Activated naive CD4-positive, alpha-beta T cell treated with anti-CD3 and anti-CD28 coated beads, Interleukin-2, amount 50 U/mL, for 72 hours (primary cell): ENCODE measurements at regions not wholly inside any gene's neighbourhood (a gene's known extent, or its start where the extent isn't known, plus 50 kb on each side); places are given as distances from the start of the nearest gene placed in this dataset.
"Not testable (repeated sequence)": the region's sequence is repeated elsewhere in the genome, so short reads cannot be mapped to it uniquely, and the experiment has no call there.

Experiments
- ATAC-seq, 2 donors: fragments of 150-1000 bp; cut with Tn5 transposase; 2 replicates each; pipeline ENCODE4 v1.10.0; 2021; ENCODE audit warnings: mild to moderate bottlenecking in 2 of 2, moderate library complexity in 2 of 2
- DNase-seq, 2 donors: peaks; one replicate each; pipeline ENCODE4 v3.0.0; 2021 to 2022; ENCODE audit warnings: low spot score in 2 of 2
- H3K27ac Mint-ChIP-seq, 2 donors: one replicate each; pipeline ENCODE4 v1.8.0; 2022; ENCODE audit warnings: mild to moderate bottlenecking in 2 of 2, mixed read lengths in 2 of 2
- H3K36me3 Mint-ChIP-seq, 2 donors: one replicate each; pipeline ENCODE4 v1.8.0; 2022; ENCODE audit warnings: mixed read lengths in 2 of 2
- H3K9me3 Mint-ChIP-seq, 2 donors: one replicate each; pipeline ENCODE4 v1.8.0; 2022; ENCODE audit warnings: mixed read lengths in 2 of 2

GRCh38 chr3:23720885-23721284 lies 84.9 kb upstream of the UBE2E1 start:
- ATAC-seq (no peak), DNase-seq (no peak)
- peaks cover 7% of the 10 kb centered on the region in 2 donors for H3K36me3 Mint-ChIP-seq
- no peak overlapping the region for H3K27ac Mint-ChIP-seq
- peaks cover 3 to 7% of the 10 kb centered on the region in 2 donors for H3K9me3 Mint-ChIP-seq

GRCh38 chr3:23723141-23723540 lies 82.6 kb upstream of the UBE2E1 start:
- DNase-seq = no peak
- Mint-ChIP-seq H3K9me3 (peaks cover 0 to 7% of the 10 kb centered on the region in 2 donors), H3K36me3 (no peaks in the 10 kb centered on the region), H3K27ac (no peak overlapping the region)
- ATAC-seq = no peak

GRCh38 chr3:23723930-23724329 lies 81.8 kb upstream of the UBE2E1 start:
- ATAC-seq (no peak), DNase-seq (no peak)
- Mint-ChIP-seq H3K36me3 (no peaks in the 10 kb centered on the region), H3K27ac (no peak overlapping the region), H3K9me3 (peaks cover 0 to 7% of the 10 kb centered on the region in 2 donors)

GRCh38 chr3:23726811-23727548 lies 78.8 kb upstream of the UBE2E1 start:
- no peaks in the 10 kb centered on the region for H3K36me3 Mint-ChIP-seq
- H3K9me3 Mint-ChIP-seq = no peaks in the 10 kb centered on the region
- DNase-seq (peak in 1 of 2 donors; percentile 31), ATAC-seq (peak; percentile 80 to 97)
- peak overlapping the region in 1 of 2 donors; percentile 30 for H3K27ac Mint-ChIP-seq

- Mint-ChIP-seq H3K36me3 (no peaks in the 10 kb centered on the region), H3K27ac (no peak overlapping the region), H3K9me3 (peaks cover 0 to 4% of the 10 kb centered on the region in 2 donors)
- DNase-seq = no peak
- ATAC-seq = no peak
Measured at GRCh38 chr3:23728601-23729117, 77.1 kb upstream of the UBE2E1 start.

GRCh38 chr3:23729362-23729761 lies 76.4 kb upstream of the UBE2E1 start:
- DNase-seq, ATAC-seq, H3K9me3 Mint-ChIP-seq, H3K36me3 Mint-ChIP-seq, H3K27ac Mint-ChIP-seq: not testable (repeated sequence)

- DNase-seq = no peak
- Mint-ChIP-seq H3K9me3 (peaks cover 0 to 4% of the 10 kb centered on the region in 2 donors), H3K27ac (no peak overlapping the region), H3K36me3 (no peaks in the 10 kb centered on the region)
- no peak for ATAC-seq
Measured at GRCh38 chr3:23734481-23734880, 71.3 kb upstream of the UBE2E1 start.

GRCh38 chr3:23735062-23735461 lies 70.7 kb upstream of the UBE2E1 start:
- Mint-ChIP-seq H3K9me3 (peaks cover 0 to 4% of the 10 kb centered on the region in 2 donors), H3K27ac (no peak overlapping the region), H3K36me3 (no peaks in the 10 kb centered on the region)
- ATAC-seq = no peak
- DNase-seq = no peak

- Mint-ChIP-seq H3K36me3 (no peaks in the 10 kb centered on the region), H3K9me3 (peaks cover 0 to 4% of the 10 kb centered on the region in 2 donors), H3K27ac (peak overlapping the region in 1 of 2 donors; percentile 39)
- ATAC-seq (no peak), DNase-seq (no peak)
Measured at GRCh38 chr3:23735535-23736326, 70.0 kb upstream of the UBE2E1 start.

GRCh38 chr3:23738944-23739343 lies 66.8 kb upstream of the UBE2E1 start:
- ATAC-seq = no peak
- no peaks in the 10 kb centered on the region for H3K9me3 Mint-ChIP-seq
- no peaks in the 10 kb centered on the region for H3K36me3 Mint-ChIP-seq
- no peak for DNase-seq
- H3K27ac Mint-ChIP-seq = no peak overlapping the region

- H3K27ac Mint-ChIP-seq = no peak overlapping the region
- no peaks in the 10 kb centered on the region for H3K36me3 Mint-ChIP-seq
- H3K9me3 Mint-ChIP-seq = no peaks in the 10 kb centered on the region
- no peak for DNase-seq
- ATAC-seq = no peak
Measured at GRCh38 chr3:23739536-23739935, 66.2 kb upstream of the UBE2E1 start.

GRCh38 chr3:23740517-23740965 lies 65.2 kb upstream of the UBE2E1 start:
- peak overlapping the region in 1 of 2 donors; percentile 10 for H3K27ac Mint-ChIP-seq
- ATAC-seq (peak; percentile 85 to 96), DNase-seq (peak in 1 of 2 donors; percentile 40)
- no peaks in the 10 kb centered on the region for H3K36me3 Mint-ChIP-seq
- H3K9me3 Mint-ChIP-seq = no peaks in the 10 kb centered on the region

GRCh38 chr3:23741036-23741706 lies 64.6 kb upstream of the UBE2E1 start:
- Mint-ChIP-seq H3K9me3 (no peaks in the 10 kb centered on the region), H3K27ac (no peak overlapping the region), H3K36me3 (no peaks in the 10 kb centered on the region)
- ATAC-seq (no peak), DNase-seq (no peak)

GRCh38 chr3:23743141-23743784 lies 62.5 kb upstream of the UBE2E1 start:
- ATAC-seq = no peak
- H3K27ac Mint-ChIP-seq = no peak overlapping the region
- H3K36me3 Mint-ChIP-seq = no peaks in the 10 kb centered on the region
- no peaks in the 10 kb centered on the region for H3K9me3 Mint-ChIP-seq
- no peak for DNase-seq

GRCh38 chr3:23746441-23746840 lies 59.3 kb upstream of the UBE2E1 start:
- Mint-ChIP-seq H3K9me3 (no peaks in the 10 kb centered on the region), H3K27ac (no peak overlapping the region), H3K36me3 (no peaks in the 10 kb centered on the region)
- ATAC-seq = no peak
- no peak for DNase-seq

GRCh38 chr3:23747841-23748240 lies 57.9 kb upstream of the UBE2E1 start:
- ATAC-seq = no peak
- no peaks in the 10 kb centered on the region for H3K9me3 Mint-ChIP-seq
- no peak for DNase-seq
- no peaks in the 10 kb centered on the region for H3K36me3 Mint-ChIP-seq
- H3K27ac Mint-ChIP-seq = no peak overlapping the region
